HG03095 (cell line): ENCODE measurements at regions not wholly inside any gene's neighbourhood (a gene's known extent, or its start where the extent isn't known, plus 50 kb on each side); places are given as distances from the start of the nearest gene placed in this dataset.

ENCODE experiments used
- ATAC-seq: cut with Tn5 transposase; IDR thresholded peaks from one replicate; pipeline ENCODE4 v1.9.1; 2021; ENCODE audit warnings: moderate library complexity; ENCODE audit not compliant: unreplicated experiment

GRCh38 chr14:66046591-66046990 lies 439.6 kb upstream of the CCDC196 start:
- no peak for ATAC-seq

- ATAC-seq: no peak
Measured at GRCh38 chr14:66056268-66056907, 429.8 kb upstream of the CCDC196 start.

GRCh38 chr14:66056926-66057552 lies 429.1 kb upstream of the CCDC196 start:
- no peak for ATAC-seq

- ATAC-seq: no peak
Measured at GRCh38 chr14:66065188-66065587, 421.0 kb upstream of the CCDC196 start.

GRCh38 chr14:66066981-66067776 lies 419.0 kb upstream of the CCDC196 start:
- no peak for ATAC-seq

DNA sequence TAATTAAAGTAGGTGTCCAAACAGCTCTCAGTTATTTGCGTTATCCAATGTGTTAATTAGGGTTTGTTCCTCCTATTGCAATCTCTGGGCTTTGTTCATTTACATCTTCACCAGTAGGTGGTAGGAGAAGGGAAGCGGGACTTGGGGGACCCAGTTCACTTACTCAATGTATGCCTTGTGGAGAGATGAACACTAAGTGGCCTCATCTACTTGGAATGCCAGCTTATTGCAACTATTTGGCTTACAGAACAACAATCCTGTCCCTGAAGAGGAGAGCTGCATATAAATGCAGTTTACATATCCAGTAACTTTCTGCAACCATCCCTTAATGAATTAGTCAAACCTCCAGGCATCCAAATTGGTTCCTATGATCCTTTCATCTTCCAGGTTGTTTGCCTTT lies 417.1 kb upstream of the CCDC196 start:
- ATAC-seq: no peak

DNA sequence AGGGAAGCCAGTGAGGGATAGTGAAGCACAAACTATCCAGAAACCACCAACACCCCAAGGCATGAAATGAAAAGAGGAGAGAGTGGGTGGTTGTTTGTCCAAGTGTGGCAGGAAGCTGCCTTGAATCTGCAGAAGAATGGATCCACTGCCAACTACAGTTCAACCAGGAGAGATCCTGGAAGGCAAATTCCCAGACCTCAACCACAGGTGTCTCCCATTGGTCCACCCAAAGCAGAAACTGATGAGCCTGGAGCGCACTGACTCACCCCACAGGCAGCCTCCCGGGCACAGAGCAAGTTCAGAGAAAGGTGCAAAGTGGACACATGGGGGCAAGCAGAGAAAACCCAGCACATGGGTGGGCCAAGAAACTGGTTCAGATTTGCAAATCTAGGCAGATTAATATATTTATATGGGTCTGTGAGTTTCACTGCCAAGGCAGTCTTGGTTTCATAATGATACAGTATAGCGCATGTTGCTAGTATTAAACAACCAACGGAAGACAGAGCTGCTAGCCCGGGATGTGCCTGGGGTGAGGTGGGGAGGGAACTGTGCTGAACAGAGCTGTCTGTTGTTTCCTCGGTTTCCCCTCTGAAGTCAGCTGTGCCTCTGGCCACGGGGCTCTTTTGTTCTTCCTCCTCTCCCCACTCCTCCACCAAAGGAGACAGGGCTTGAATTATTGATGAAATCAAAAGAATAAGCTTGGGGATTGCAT lies 416.2 kb upstream of the CCDC196 start:
- no peak for ATAC-seq

DNA sequence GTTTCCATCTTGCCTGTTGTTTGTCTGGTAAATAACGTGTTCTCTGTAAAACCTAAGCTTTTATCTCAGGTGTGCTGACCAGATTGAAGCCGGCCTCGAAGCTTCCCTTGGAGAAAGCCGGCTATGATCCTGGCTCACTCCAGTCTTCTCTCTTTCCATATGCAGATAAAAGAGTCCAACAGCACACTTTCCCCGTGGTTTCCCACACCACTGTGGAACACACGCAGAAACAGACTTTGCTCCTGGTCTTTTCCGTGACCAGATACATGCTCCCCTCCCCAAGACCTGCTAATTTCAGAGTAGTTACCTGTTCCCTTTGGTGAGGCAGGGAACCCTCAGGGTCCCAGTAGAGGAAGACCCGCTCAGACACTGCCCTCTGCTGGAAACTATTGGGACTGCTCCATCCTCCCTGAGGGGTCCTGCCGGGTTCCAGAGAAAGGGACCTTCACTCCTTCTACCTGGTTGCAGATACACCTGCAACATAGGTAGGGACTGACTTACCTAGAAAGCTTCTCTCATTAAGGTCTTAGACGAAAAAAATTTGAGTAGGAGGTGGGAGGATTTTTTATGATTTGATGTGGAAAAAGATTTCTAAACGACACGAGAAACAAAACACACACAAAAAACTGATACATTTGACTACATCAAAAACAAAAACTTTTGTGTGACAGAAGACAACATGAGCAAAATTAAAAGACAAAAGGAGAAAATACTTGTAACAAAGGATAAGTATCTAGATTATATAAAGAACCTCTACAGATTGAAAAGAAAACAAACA lies 415.4 kb upstream of the CCDC196 start:
- no peak for ATAC-seq

DNA sequence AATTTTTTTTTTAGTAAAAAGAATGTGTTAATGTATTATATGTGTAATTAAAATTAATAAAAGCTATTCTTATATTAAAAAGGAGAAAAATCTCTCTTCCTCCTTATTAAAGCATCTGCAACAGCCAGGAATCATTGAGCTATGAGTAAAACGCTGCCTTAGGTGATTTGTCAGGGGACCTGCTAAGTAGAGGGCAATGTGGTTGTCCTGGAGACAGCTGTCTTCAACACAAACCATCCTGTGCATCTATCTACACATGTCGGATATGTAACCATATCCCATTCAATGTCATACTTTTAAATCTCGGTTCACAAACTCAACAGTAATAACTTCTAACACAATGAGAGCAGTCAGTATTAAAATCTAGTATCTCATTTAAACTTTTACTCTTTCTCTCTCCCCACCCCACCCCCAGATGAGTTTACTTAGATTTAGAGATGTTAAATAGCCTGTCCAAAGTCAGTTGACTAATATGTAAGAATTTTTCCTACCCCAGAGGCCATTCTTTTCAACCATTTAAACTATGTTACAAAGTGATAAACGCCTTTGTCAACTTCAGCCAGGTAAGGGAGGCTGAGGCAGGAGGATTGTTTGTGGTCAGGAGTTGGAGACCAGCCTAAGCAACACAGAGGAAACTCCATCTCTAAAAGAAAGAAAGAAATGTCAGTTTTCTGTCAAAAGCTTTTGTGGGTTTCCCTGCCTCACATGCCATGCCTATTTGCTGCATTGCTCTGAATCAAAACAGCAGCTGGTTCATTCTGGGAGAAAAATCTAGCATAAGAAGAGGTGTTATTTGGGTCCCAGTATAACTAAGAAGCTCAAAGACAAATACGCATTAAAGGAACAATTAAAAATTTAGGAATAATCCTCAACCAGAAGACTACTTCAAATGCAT lies 413.7 kb upstream of the CCDC196 start:
- no peak for ATAC-seq

DNA sequence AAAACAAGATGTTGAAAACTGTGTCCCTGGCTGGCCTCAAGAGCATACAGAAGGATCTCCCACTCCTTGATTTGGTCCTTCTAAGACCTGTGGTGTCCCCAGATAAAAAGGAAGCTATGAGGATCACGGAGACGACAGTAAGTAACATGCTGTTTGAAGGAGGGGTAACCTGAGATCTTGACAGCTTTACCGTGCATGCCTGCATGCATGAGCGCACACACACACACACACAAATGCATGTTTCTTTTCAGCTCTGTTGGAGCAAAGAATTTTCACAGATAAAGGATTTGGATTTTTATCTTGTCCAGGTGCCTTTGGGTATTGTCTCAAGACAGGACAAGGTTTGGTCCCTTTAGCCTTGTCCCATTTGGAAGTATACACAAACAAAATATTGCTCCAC lies 411.6 kb upstream of the CCDC196 start:
- ATAC-seq: no peak

- no peak for ATAC-seq
Measured at GRCh38 chr14:66076176-66076575, 410.0 kb upstream of the CCDC196 start.

DNA sequence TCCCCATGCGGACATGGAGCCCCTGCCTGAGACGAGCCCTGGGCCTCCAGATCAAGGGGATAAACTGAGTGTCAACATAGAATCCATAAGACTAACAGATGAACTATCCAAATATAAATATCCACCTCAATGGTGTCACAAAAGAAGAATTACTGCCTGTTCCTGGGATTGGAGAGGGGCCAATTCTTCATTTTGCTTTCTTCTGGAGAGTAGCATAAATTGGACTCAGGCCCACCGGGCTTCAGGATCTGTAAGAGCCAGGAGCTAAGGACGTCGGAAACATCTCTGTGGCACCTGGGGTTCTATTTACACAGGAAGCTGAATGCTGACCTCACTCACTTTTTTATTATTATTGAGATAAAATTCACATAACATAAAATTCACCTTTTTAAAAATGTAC lies 408.2 kb upstream of the CCDC196 start:
- ATAC-seq: no peak

GRCh38 chr14:66081594-66082376 lies 404.4 kb upstream of the CCDC196 start:
- ATAC-seq: no peak

- no peak for ATAC-seq
Measured at GRCh38 chr14:66085224-66085623, 400.9 kb upstream of the CCDC196 start.

DNA sequence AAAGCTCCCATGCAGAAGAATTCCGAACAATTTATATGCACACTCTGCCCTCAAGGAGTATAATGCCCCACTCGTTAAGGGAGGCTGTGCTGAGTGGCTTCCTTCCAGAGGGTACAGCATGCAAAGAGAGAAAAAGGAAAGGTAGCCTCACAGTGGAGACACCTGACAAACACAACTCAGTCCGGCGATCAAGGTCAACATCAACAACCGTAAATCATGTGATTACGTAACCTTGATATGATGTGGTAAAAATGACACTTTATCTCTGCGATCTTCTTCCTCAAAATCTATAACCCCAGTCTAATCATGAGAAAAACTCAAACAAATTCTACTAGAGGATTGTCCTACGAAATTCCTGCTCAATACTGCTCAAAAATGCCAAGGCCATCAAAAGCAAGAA lies 400.5 kb upstream of the CCDC196 start:
- no peak for ATAC-seq

GRCh38 chr14:66087231-66087630 lies 398.9 kb upstream of the CCDC196 start:
- no peak for ATAC-seq

- ATAC-seq: no peak
Measured at GRCh38 chr14:66088656-66089055, 397.5 kb upstream of the CCDC196 start.

- ATAC-seq: no peak
Measured at GRCh38 chr14:66092206-66092605, 394.0 kb upstream of the CCDC196 start.

GRCh38 chr14:66092748-66093147 lies 393.4 kb upstream of the CCDC196 start:
- no peak for ATAC-seq
